GM12878 (cell line): ENCODE measurements at regions not wholly inside any gene's neighbourhood (a gene's known extent, or its start where the extent isn't known, plus 50 kb on each side); places are given as distances from the start of the nearest gene placed in this dataset.

Experiments
- ATAC-seq: fragments of 200-7000 bp; cut with Tn5 transposase; 3 replicates; pipeline ENCODE4 v1.9.1; 2020; ENCODE audit warnings: mild to moderate bottlenecking, moderate library complexity
- BruUV-seq: library from RNA; stranded (reverse); fragments of 400-500 nt; replicated peaks from 2 replicates; lab custom pipeline; 2021; lab: Mats Ljungman, UMichigan
- CTCF ChIA-PET: fragments of 300-600 bp; sonication (Branson Sonifier 250); formaldehyde crosslinking; extraction: SDS; loops from one replicate; lab custom pipeline; 2021; ENCODE audit warnings: inconsistent platforms; lab: Yijun Ruan, JAX
- POLR2A ChIA-PET: fragments of 350-600 bp; formaldehyde crosslinking; extraction: SDS; loops from one replicate; lab custom pipeline; 2021; ENCODE audit warnings: inconsistent platforms; lab: Charles Lee
- RAD21 ChIA-PET: fragments of 300-600 bp; sonication (Branson Sonifier 250); formaldehyde crosslinking; loops from one replicate; lab custom pipeline; 2023; ENCODE audit warnings: antibody characterized with exemption; ENCODE audit not compliant: unreplicated experiment; lab: Charles Lee
- SMC1A ChIA-PET: fragments of 300-600 bp; sonication (Branson Sonifier 250); formaldehyde crosslinking; loops from one replicate; lab custom pipeline; 2023; ENCODE audit not compliant: unreplicated experiment, uncharacterized antibody; lab: Charles Lee
- DNase-seq: peaks from one replicate; pipeline ENCODE4 v3.0.0-alpha.2; 2011; ENCODE audit warnings: low read depth, low spot score
- FAIRE-seq: peaks from 3 replicates; lab custom pipeline; 2011; peaks lifted over from hg19 to GRCh38; lab: Jason Lieb, UNC
- H2AFZ ChIP-seq: 2 replicates; pipeline ENCODE4 v1.6.0; 2011; ENCODE audit warnings: low read depth, low read length, control low read depth; ENCODE audit not compliant: control insufficient read depth
- H3K27ac ChIP-seq: 2 replicates; pipeline ENCODE4 v1.5.1; 2011; ENCODE audit warnings: control low read depth; ENCODE audit not compliant: control insufficient read depth, insufficient read depth
- H3K27me3 ChIP-seq, 2 experiments: replicated peaks in 1 of 2; 2 replicates each; pipeline versions ENCODE4 v1.6.0 to v1.6.1; 2011; ENCODE audit warnings: low read length in 1 of 2; ENCODE audit not compliant: control insufficient read depth in 2 of 2, insufficient read depth in 2 of 2
- H3K36me3 ChIP-seq, 2 experiments: 2 replicates each; pipeline ENCODE4 v1.5.1; 2011; ENCODE audit warnings: low read length in 1 of 2; ENCODE audit not compliant: control insufficient read depth in 2 of 2, insufficient read depth in 2 of 2
- H3K4me1 ChIP-seq: 2 replicates; pipeline ENCODE4 v1.6.1; 2011; ENCODE audit warnings: mild to moderate bottlenecking, low read length, moderate library complexity, mixed read lengths; ENCODE audit not compliant: control insufficient read depth, insufficient read depth
- H3K4me2 ChIP-seq: 2 replicates; pipeline ENCODE4 v1.6.0; 2011; ENCODE audit warnings: control low read depth; ENCODE audit not compliant: control insufficient read depth, insufficient read depth
- H3K4me3 ChIP-seq: fragments of 200-600 bp; sonication (generic); 2 replicates; pipeline ENCODE4 v1.5.1; 2016
- H3K79me2 ChIP-seq: 2 replicates; pipeline ENCODE4 v1.6.0; 2011; ENCODE audit warnings: low read length; ENCODE audit not compliant: control insufficient read depth, insufficient read depth
- H3K9ac ChIP-seq: 2 replicates; pipeline ENCODE4 v1.8.0; 2011; ENCODE audit warnings: low read length, control low read depth, mixed read lengths; ENCODE audit not compliant: control insufficient read depth, insufficient read depth
- H3K9me3 ChIP-seq: replicated peaks from 3 replicates; pipeline ENCODE4 v1.5.1; 2011; ENCODE audit warnings: mild to moderate bottlenecking, low read length; ENCODE audit not compliant: control insufficient read depth, insufficient read depth
- H4K20me1 ChIP-seq: 2 replicates; pipeline ENCODE4 v1.6.0; 2011; ENCODE audit not compliant: control insufficient read depth, insufficient read depth
- BHLHE40 ChIP-seq, 2 experiments: fragments of 450-650 bp in 1 of 2; IDR thresholded peaks; 2 replicates each; pipeline ENCODE4 v1.6.1; 2011 to 2017; ENCODE audit warnings: low read depth in 2 of 2, borderline replicate concordance in 1 of 2, improper control_type of control experiment in 1 of 2, low read length in 1 of 2, mild to moderate bottlenecking in 1 of 2
- IRF5 ChIP-seq: fragments of 450-650 bp; IDR thresholded peaks from 2 replicates; pipeline ENCODE4 v1.6.1; 2017; ENCODE audit warnings: borderline replicate concordance
- JUND ChIP-seq: IDR thresholded peaks from 2 replicates; pipeline ENCODE4 v1.6.1; 2012; ENCODE audit warnings: low read depth, mild to moderate bottlenecking, low read length, improper control_type of control experiment, moderate library complexity
- RAD21 ChIP-seq: IDR thresholded peaks from 2 replicates; pipeline ENCODE4 v1.6.1; 2011; ENCODE audit warnings: mild to moderate bottlenecking, low read depth, low read length, moderate library complexity; ENCODE audit not compliant: insufficient read depth
- SMARCA5 ChIP-seq: fragments of 450-650 bp; IDR thresholded peaks from 2 replicates; pipeline ENCODE4 v1.6.1; 2017; ENCODE audit warnings: mild to moderate bottlenecking
- SP1 ChIP-seq: IDR thresholded peaks from one replicate; pipeline ENCODE4 v1.6.1; 2011; ENCODE audit warnings: low read depth, low read length
- SRF ChIP-seq, 2 experiments: IDR thresholded peaks; 2 replicates each; pipeline ENCODE4 v1.6.1; 2011; ENCODE audit warnings: low read depth in 2 of 2, low read length in 2 of 2, mild to moderate bottlenecking in 1 of 2, moderate library complexity in 1 of 2
- TBL1XR1 ChIP-seq: IDR thresholded peaks from 2 replicates; pipeline ENCODE4 v1.6.1; 2012; ENCODE audit warnings: low read depth, low read length, improper control_type of control experiment
- WRNIP1 ChIP-seq: IDR thresholded peaks from 2 replicates; pipeline ENCODE4 v1.6.1; 2011; ENCODE audit warnings: low read depth, low read length, improper control_type of control experiment, borderline replicate concordance
- YBX1 ChIP-seq: fragments of 450-650 bp; IDR thresholded peaks from 2 replicates; pipeline ENCODE4 v1.6.1; 2016; ENCODE audit warnings: antibody characterized with exemption
- ZNF207 ChIP-seq: fragments of 450-650 bp; IDR thresholded peaks from 2 replicates; pipeline ENCODE4 v1.6.1; 2014; ENCODE audit warnings: antibody characterized with exemption, mild to moderate bottlenecking, borderline replicate concordance
- WGBS: methylation state at CpG from one replicate; pipeline ENCODE4 v1.1.6; 2016; ENCODE audit warnings: low lambda C conversion rate; ENCODE audit not compliant: insufficient replicate concordance, insufficient coverage; ENCODE audit errors: missing lambda C conversion rate; 5-methylcytosine and 5-hydroxymethylcytosine counted together
- in situ Hi-C: fragments of 300-500 bp; cut with MboI; formaldehyde crosslinking; loops from 9 replicates; pipeline ENCODE4 v1.14.3; 2018; ENCODE audit warnings: mixed read lengths
- intact Hi-C: fragments of 100-400 bp; cut with micrococcal nuclease; formaldehyde crosslinking; loops from one replicate; pipeline ENCODE4 v1.14.2; 2022; ENCODE audit not compliant: unreplicated experiment
- TF ChIP-seq, protein P1 (sequence below): fragments of 450-650 bp; formaldehyde crosslinking; IDR thresholded peaks from 2 replicates; pipeline ENCODE4 v1.4.0; 2020; ENCODE audit warnings: mild to moderate bottlenecking, moderate library complexity

GRCh38 chr22:22986640-22987039, 83.7 kb upstream of the GNAZ start:
- in situ Hi-C loops, result no loop called here

More at GRCh38 chr22:22986640-22987039, 83.7 kb upstream of the GNAZ start:
- BruUV-seq, result no TSS peak
- ChIA-PET POLR2A (interaction anchor here (0.6 kb wide), 1 partner anchor 765 kb away, joined by 3 read pairs; no protein-coding TSS in a partner anchor), RAD21 (no interaction called here), SMC1A (interaction anchor here (2.3 kb wide), 1 partner anchor 26 kb away, joined by 5 read pairs; no protein-coding TSS in a partner anchor), CTCF (interaction anchor here (0.6 kb wide), 1 partner anchor 593 kb away, joined by 3 read pairs; no protein-coding TSS in a partner anchor)
- ATAC-seq (no peak), FAIRE-seq (no peak), DNase-seq (no peak)
- no peak overlapping the region for H3K9ac ChIP-seq
- no peaks in the 10 kb centered on the region for H3K36me3 ChIP-seq
- no peaks in the 10 kb centered on the region for H3K4me1 ChIP-seq
- intact Hi-C loops, result no loop called here
- H3K27ac ChIP-seq, result no peak overlapping the region
- no peaks in the 10 kb centered on the region for H4K20me1 ChIP-seq
- 38% methylated on average over 3 of the region's 3 CpGs for WGBS
- H2AFZ ChIP-seq, result no peak overlapping the region
- TF ChIP-seq, protein P1, sequence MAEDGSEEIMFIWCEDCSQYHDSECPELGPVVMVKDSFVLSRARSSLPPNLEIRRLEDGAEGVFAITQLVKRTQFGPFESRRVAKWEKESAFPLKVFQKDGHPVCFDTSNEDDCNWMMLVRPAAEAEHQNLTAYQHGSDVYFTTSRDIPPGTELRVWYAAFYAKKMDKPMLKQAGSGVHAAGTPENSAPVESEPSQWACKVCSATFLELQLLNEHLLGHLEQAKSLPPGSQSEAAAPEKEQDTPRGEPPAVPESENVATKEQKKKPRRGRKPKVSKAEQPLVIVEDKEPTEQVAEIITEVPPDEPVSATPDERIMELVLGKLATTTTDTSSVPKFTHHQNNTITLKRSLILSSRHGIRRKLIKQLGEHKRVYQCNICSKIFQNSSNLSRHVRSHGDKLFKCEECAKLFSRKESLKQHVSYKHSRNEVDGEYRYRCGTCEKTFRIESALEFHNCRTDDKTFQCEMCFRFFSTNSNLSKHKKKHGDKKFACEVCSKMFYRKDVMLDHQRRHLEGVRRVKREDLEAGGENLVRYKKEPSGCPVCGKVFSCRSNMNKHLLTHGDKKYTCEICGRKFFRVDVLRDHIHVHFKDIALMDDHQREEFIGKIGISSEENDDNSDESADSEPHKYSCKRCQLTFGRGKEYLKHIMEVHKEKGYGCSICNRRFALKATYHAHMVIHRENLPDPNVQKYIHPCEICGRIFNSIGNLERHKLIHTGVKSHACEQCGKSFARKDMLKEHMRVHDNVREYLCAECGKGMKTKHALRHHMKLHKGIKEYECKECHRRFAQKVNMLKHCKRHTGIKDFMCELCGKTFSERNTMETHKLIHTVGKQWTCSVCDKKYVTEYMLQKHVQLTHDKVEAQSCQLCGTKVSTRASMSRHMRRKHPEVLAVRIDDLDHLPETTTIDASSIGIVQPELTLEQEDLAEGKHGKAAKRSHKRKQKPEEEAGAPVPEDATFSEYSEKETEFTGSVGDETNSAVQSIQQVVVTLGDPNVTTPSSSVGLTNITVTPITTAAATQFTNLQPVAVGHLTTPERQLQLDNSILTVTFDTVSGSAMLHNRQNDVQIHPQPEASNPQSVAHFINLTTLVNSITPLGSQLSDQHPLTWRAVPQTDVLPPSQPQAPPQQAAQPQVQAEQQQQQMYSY, result no peak
- no peak for TF ChIP-seq BHLHE40 (IDR thresholded peaks at IDR 0.05; ENCODE audit: borderline replicate concordance in 1 of 2, low read depth in 2 of 2, low read length in 1 of 2)
- no peak for TF ChIP-seq SP1
- no peak for TF ChIP-seq RAD21
- TF ChIP-seq SRF (IDR thresholded peaks at IDR 0.05; ENCODE audit: low read depth in 2 of 2, low read length in 2 of 2), result no peak
- no peak for TF ChIP-seq JUND
- TF ChIP-seq TBL1XR1, result no peak
- TF ChIP-seq IRF5, result no peak
- TF ChIP-seq YBX1, result no peak
- TF ChIP-seq WRNIP1, result no peak
- no peak for TF ChIP-seq ZNF207
- no peak for TF ChIP-seq SMARCA5
- no peaks in the 10 kb centered on the region for H3K79me2 ChIP-seq
- no peaks in the 10 kb centered on the region for H3K9me3 ChIP-seq
- H3K4me2 ChIP-seq, result no peak overlapping the region
- no peaks in the 10 kb centered on the region; a peak in 1 of 4 replicates for H3K27me3 ChIP-seq
- no peak overlapping the region for H3K4me3 ChIP-seq
